ENCODE measurements at regions not wholly inside any gene's neighbourhood (a gene's known extent, or its start where the extent isn't known, plus 50 kb on each side); places are given as distances from the start of the nearest gene placed in this dataset.

DNA sequence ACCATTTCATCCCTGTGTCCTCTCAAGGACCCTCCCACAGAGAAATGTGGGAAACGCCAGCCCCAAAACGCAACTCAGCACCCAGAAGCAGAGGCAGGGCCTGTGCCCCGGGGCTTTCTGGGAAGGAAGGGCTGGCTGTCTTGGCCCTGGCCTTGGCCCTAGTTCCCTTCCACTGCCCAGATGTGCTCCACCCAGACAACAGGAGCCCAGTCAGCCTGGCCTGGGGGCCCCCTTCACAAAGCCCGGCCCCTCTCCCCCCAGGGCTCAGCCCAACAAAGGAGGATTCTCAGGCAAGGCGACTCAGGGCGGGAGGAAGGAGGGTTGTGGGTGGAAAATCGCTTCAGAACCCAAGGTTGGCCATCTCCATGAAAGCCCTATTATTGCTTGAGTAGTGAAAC, 82.5 kb downstream of the PJA1 start:
- TF ChIP-seq EGR1 (IDR thresholded peaks at IDR 0.05; ENCODE audit: low read depth in 2 of 2), result no peak
- TF ChIP-seq, protein P1, sequence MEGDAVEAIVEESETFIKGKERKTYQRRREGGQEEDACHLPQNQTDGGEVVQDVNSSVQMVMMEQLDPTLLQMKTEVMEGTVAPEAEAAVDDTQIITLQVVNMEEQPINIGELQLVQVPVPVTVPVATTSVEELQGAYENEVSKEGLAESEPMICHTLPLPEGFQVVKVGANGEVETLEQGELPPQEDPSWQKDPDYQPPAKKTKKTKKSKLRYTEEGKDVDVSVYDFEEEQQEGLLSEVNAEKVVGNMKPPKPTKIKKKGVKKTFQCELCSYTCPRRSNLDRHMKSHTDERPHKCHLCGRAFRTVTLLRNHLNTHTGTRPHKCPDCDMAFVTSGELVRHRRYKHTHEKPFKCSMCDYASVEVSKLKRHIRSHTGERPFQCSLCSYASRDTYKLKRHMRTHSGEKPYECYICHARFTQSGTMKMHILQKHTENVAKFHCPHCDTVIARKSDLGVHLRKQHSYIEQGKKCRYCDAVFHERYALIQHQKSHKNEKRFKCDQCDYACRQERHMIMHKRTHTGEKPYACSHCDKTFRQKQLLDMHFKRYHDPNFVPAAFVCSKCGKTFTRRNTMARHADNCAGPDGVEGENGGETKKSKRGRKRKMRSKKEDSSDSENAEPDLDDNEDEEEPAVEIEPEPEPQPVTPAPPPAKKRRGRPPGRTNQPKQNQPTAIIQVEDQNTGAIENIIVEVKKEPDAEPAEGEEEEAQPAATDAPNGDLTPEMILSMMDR (IDR thresholded peaks at IDR 0.05; ENCODE audit: low read depth, low read length, missing input control), result no peak
- TF ChIP-seq JUND (IDR thresholded peaks at IDR 0.05), result no peak
- no peak for TF ChIP-seq GABPA (IDR thresholded peaks at IDR 0.05 in 1 of 2, conservative IDR thresholded peaks at IDR 0.05 in 1 of 2)
- no peak for TF ChIP-seq YY1 (IDR thresholded peaks at IDR 0.05)
- TF ChIP-seq, protein P2, sequence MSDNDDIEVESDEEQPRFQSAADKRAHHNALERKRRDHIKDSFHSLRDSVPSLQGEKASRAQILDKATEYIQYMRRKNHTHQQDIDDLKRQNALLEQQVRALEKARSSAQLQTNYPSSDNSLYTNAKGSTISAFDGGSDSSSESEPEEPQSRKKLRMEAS (IDR thresholded peaks at IDR 0.05), result no peak
- no peak for TF ChIP-seq SP1 (IDR thresholded peaks at IDR 0.05)

All from liver (tissue), 3 donors.